ENCODE measurements at regions not wholly inside any gene's neighbourhood (a gene's known extent, or its start where the extent isn't known, plus 50 kb on each side); places are given as distances from the start of the nearest gene placed in this dataset.

DNA sequence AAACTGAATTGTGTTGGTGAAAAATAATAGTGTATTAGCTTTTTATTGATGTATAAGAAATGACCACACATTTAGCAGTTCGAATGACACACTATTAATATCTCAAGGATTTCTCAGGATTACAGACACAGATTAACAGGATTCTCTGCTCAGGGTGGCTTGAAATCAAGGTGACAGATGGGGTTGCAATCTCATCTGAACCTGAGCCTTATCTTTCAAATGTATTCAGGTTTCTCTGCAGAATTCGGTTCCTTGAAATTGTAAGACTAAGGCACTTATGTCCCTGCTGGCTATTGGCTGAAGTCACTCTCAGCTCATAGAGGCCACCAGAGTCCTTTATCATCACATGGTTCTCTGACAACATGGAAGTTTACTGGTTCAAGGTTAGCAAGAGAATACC is 1780.1 kb downstream of the ARAP2 start:
- intact Hi-C loops (cut with micrococcal nuclease), result no loop called here

DNA sequence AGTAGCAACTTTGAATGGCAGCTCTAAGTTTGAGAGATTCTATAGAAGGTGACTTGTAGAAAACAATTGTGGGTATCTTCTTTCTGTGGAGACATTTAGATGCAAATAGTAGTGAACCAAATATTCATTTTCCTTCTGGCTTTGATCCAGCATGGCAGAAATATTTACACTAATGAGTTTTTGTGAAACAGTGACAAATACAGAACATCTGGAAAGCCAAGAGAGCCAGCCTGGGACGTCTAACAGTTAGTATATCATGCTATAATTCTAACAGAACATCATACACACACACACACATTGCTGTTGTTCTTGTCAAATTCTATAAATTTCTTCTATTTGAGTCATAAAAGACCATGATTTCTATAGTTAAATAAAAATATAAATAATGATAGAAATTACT is 1777.9 kb downstream of the ARAP2 start:
- BruUV-seq (replicated peaks), result no TSS peak
- CTCF ChIA-PET, result interaction anchor here (0.6 kb wide), 1 partner anchor 159 kb away, joined by 3 read pairs; no protein-coding TSS in a partner anchor
- H3K27ac Mint-ChIP-seq (ENCODE audit: low read depth, unreplicated experiment), result no peak overlapping the region

More for the DNA sequence above, 1780.1 kb downstream of the ARAP2 start:
- H3K9me3 Mint-ChIP-seq (ENCODE audit: unreplicated experiment), result no peaks in the 10 kb centered on the region
- no peaks in the 10 kb centered on the region for H3K27me3 Mint-ChIP-seq (ENCODE audit: insufficient read depth, unreplicated experiment)
- no TSS peak for BruUV-seq (replicated peaks)
- ChIA-PET POLR2A (no interaction called here), CTCF (no interaction called here)
- TF ChIP-seq, protein P1, sequence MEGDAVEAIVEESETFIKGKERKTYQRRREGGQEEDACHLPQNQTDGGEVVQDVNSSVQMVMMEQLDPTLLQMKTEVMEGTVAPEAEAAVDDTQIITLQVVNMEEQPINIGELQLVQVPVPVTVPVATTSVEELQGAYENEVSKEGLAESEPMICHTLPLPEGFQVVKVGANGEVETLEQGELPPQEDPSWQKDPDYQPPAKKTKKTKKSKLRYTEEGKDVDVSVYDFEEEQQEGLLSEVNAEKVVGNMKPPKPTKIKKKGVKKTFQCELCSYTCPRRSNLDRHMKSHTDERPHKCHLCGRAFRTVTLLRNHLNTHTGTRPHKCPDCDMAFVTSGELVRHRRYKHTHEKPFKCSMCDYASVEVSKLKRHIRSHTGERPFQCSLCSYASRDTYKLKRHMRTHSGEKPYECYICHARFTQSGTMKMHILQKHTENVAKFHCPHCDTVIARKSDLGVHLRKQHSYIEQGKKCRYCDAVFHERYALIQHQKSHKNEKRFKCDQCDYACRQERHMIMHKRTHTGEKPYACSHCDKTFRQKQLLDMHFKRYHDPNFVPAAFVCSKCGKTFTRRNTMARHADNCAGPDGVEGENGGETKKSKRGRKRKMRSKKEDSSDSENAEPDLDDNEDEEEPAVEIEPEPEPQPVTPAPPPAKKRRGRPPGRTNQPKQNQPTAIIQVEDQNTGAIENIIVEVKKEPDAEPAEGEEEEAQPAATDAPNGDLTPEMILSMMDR (IDR thresholded peaks at IDR 0.05; ENCODE audit: unreplicated experiment), result no peak
- no peak for DNase-seq (ENCODE audit: unreplicated experiment)
- H3K4me3 Mint-ChIP-seq (ENCODE audit: unreplicated experiment), result no peak overlapping the region
- no peaks in the 10 kb centered on the region for H3K36me3 Mint-ChIP-seq (ENCODE audit: insufficient read depth, unreplicated experiment)
- H3K27ac Mint-ChIP-seq (ENCODE audit: low read depth, unreplicated experiment), result no peak overlapping the region
- no peaks in the 10 kb centered on the region for H3K4me1 Mint-ChIP-seq (ENCODE audit: insufficient read depth, unreplicated experiment)

DNA sequence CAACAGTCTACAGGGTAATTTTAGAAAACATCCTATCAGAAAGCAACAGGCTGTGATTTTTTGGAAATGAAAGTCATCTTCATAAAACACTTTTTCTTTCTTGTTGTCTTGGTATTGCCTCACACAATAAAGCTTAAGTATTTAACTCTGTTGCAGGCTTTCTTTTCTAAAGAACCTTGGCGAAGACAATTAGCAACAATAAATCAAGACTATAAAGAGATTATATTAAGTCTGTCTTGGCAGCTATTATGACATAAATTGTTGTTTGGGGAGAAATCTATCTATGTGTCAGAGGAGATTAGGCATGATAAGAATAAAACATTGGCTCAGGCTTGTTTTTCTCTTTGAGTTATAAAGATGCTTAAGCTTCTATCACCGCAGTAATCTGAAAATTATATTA is 1774.8 kb downstream of the ARAP2 start:
- no TSS peak for BruUV-seq (replicated peaks)
- intact Hi-C loops (cut with micrococcal nuclease), result no loop called here
- Mint-ChIP-seq H3K4me1 (ENCODE audit: insufficient read depth, unreplicated experiment) (no peaks in the 10 kb centered on the region), H3K4me3 (ENCODE audit: unreplicated experiment) (no peak overlapping the region), H3K27ac (ENCODE audit: low read depth, unreplicated experiment) (no peak overlapping the region), H3K27me3 (ENCODE audit: insufficient read depth, unreplicated experiment) (no peaks in the 10 kb centered on the region), H3K9me3 (ENCODE audit: unreplicated experiment) (no peaks in the 10 kb centered on the region), H3K36me3 (ENCODE audit: insufficient read depth, unreplicated experiment) (no peaks in the 10 kb centered on the region)
- TF ChIP-seq, protein P1 (IDR thresholded peaks at IDR 0.05; ENCODE audit: unreplicated experiment), result no peak
- CTCF ChIA-PET, result no interaction called here
- DNase-seq (ENCODE audit: unreplicated experiment), result no peak
- POLR2A ChIA-PET, result no interaction called here

More for the DNA sequence above, 1777.9 kb downstream of the ARAP2 start:
- Mint-ChIP-seq H3K4me1 (ENCODE audit: insufficient read depth, unreplicated experiment) (no peaks in the 10 kb centered on the region), H3K27me3 (ENCODE audit: insufficient read depth, unreplicated experiment) (no peaks in the 10 kb centered on the region), H3K36me3 (ENCODE audit: insufficient read depth, unreplicated experiment) (no peaks in the 10 kb centered on the region), H3K4me3 (ENCODE audit: unreplicated experiment) (no peak overlapping the region), H3K9me3 (ENCODE audit: unreplicated experiment) (no peaks in the 10 kb centered on the region)
- TF ChIP-seq, protein P1 (IDR thresholded peaks at IDR 0.05; ENCODE audit: unreplicated experiment), result no peak
- POLR2A ChIA-PET, result no interaction called here
- no peak for DNase-seq (ENCODE audit: unreplicated experiment)
- intact Hi-C loops (cut with micrococcal nuclease), result no loop called here

DNA sequence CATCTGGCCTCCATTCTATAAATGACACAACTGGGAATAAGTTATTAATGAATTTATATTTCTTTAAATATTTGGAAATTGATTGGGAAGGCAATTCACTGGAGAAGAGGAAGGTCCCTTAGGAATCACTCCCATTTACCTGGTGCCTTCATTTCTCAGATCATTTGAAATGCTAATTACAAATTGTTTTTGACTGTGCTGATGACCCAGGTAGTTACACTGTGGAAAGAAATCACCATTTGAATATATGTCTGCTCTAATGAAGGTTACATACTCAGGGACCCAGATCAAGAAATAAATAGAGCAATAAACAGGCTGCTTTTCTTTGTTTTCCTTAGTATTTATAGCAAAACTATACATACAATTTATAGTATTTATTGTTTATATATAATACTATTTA is 1759.1 kb downstream of the ARAP2 start:
- no TSS peak for BruUV-seq (replicated peaks)
- Mint-ChIP-seq H3K4me1 (ENCODE audit: insufficient read depth, unreplicated experiment) (no peaks in the 10 kb centered on the region), H3K4me3 (ENCODE audit: unreplicated experiment) (no peak overlapping the region), H3K36me3 (ENCODE audit: insufficient read depth, unreplicated experiment) (no peaks in the 10 kb centered on the region), H3K9me3 (ENCODE audit: unreplicated experiment) (no peaks in the 10 kb centered on the region), H3K27ac (ENCODE audit: low read depth, unreplicated experiment) (no peak overlapping the region), H3K27me3 (ENCODE audit: insufficient read depth, unreplicated experiment) (no peaks in the 10 kb centered on the region)
- TF ChIP-seq, protein P1 (IDR thresholded peaks at IDR 0.05; ENCODE audit: unreplicated experiment), result no peak
- no peak for DNase-seq (ENCODE audit: unreplicated experiment)
- ChIA-PET CTCF (no interaction called here), POLR2A (no interaction called here)
- intact Hi-C loops (cut with micrococcal nuclease), result no loop called here

Data from MCF 10A (cell line).